GM18858 (cell line): ENCODE measurements at regions not wholly inside any gene's neighbourhood (a gene's known extent, or its start where the extent isn't known, plus 50 kb on each side); places are given as distances from the start of the nearest gene placed in this dataset.
"Not testable (repeated sequence)": the region's sequence is repeated elsewhere in the genome, so short reads cannot be mapped to it uniquely, and the experiment has no call there.

ENCODE experiments used
- ATAC-seq: cut with Tn5 transposase; IDR thresholded peaks from one replicate; pipeline ENCODE4 v1.9.1; 2021; ENCODE audit not compliant: unreplicated experiment

DNA sequence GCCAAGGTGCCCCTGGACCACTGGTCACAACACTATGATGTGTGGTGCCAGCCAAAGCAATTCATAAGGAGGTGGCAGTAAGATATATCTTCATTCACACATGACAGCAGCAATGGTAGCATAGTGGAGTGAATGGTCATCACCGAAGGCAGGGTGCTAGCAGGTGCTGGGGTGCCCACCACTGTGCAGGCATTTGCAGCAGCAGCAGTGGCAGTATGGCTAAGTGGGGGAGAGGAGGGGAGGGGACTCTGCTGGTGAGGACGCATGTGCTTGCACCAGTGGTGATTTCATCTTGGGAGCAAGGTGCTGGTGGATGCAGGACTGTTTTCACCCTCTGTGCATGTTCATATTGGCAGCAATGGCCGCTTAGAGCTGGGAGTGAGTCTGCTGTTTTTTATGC lies 419.1 kb upstream of the KLHL4 start:
- ATAC-seq, result no peak

GRCh38 chrX:87105131-87105530 lies 412.5 kb upstream of the KLHL4 start:
- no peak for ATAC-seq

DNA sequence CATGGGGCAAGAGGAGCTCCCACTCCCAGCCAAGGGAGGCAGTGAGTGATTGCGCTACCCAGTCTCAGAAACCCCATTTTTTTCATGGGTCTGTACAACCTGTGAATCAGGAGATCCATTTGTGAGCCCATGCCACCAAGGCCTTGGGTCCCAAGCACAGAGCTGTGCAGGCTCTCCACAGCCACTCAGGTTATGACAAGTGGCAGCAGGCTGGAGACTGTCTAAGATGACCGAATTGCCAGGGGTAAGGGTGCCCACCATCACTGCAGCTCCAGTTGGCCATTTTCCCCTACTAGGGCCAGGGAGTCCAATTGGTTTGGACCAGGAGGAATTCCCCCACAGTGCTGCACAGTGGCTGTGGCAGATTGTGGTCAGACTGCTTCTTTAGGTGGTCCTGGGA lies 407.5 kb upstream of the KLHL4 start:
- ATAC-seq, result no peak

GRCh38 chrX:87140800-87141483 lies 376.7 kb upstream of the KLHL4 start:
- ATAC-seq, result no peak

DNA sequence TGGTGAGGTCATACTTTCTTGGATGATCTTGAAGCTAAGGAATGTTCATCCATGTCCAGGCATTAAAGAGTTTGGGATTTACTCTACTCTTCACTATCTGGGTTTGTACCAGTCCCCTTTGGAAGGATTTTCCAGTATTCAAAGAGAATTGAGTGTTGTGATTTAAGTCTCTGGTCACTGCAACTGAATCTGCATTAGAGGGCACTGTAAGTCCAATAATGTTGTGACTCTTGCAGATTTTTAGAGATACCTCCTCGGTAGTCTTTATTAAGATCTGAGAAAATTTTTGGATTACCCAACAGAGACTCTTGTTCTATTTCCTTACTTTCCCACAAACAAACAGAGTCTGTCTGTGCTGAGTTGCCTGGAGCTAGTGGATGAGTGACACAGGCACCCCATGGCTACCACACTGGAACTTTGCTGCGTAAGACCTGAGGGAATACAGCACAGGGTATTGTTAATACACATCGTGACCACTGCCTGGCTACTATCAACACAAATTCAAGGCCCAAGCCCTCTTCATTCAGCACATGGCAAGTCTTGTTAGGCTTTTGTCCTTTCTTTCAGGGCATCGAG lies 357.1 kb upstream of the KLHL4 start:
- no peak for ATAC-seq

DNA sequence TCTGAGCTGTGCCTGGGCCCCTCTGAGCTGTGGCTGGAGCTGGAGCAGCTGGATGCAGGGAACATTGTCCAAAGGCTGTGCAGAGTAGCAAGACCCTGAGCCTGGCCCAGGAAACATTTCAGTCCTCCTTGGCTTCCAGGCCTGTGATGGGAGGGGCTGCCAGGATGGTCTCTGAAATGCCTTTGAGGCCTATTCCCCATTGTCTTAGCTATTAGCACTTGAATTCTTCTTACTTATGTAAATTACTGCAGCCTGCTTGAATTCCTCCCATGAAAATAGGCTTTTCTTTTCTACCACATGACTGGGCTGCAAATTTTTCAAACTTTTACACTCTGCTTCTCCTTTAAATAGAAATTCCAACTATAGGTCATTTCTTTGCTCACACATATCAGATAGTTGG lies 349.8 kb upstream of the KLHL4 start:
- ATAC-seq, result no peak

- not testable (repeated sequence) for ATAC-seq
Measured at GRCh38 chrX:87178009-87178408, 339.6 kb upstream of the KLHL4 start.
